PFSK-1 (cell line): ENCODE measurements at regions not wholly inside any gene's neighbourhood (a gene's known extent, or its start where the extent isn't known, plus 50 kb on each side); places are given as distances from the start of the nearest gene placed in this dataset.

ENCODE experiments used
- FOXP2 ChIP-seq: optimal IDR thresholded peaks from 2 replicates; pipeline ENCODE3; 2011; ENCODE audit warnings: borderline replicate concordance, control low read depth, inconsistent platforms; ENCODE audit not compliant: insufficient read depth; ENCODE audit errors: extremely low read length, extremely low read depth
- POLR2AphosphoS5 ChIP-seq: IDR thresholded peaks from 2 replicates; pipeline ENCODE4 v1.6.1; 2012; ENCODE audit warnings: low read depth, mild to moderate bottlenecking, control low read depth, low read length, moderate library complexity
- REST ChIP-seq, 2 experiments: IDR thresholded peaks; 2 replicates each; pipeline versions ENCODE4 v1.6.1 to v1.8.0; 2011 to 2012; ENCODE audit warnings: low read depth in 2 of 2, low read length in 2 of 2, control low read depth in 1 of 2, inconsistent platforms in 1 of 2, mild to moderate bottlenecking in 1 of 2, moderate library complexity in 1 of 2; ENCODE audit not compliant: insufficient read depth in 1 of 2
- SIN3A ChIP-seq: IDR thresholded peaks from 2 replicates; pipeline ENCODE4 v1.6.1; 2012; ENCODE audit warnings: mild to moderate bottlenecking, low read length, moderate library complexity, borderline replicate concordance; ENCODE audit not compliant: insufficient read depth
- TAF1 ChIP-seq: IDR thresholded peaks from 2 replicates; pipeline ENCODE4 v1.6.1; 2012; ENCODE audit warnings: low read length, control low read depth, borderline replicate concordance; ENCODE audit not compliant: insufficient read depth

GRCh38 chr9:89722712-89723111, 117.9 kb downstream of the GADD45G start:
- no peak for TF ChIP-seq TAF1
- no peak for TF ChIP-seq POLR2AphosphoS5
- TF ChIP-seq REST (IDR thresholded peaks at IDR 0.05; ENCODE audit: insufficient read depth in 1 of 2, low read depth in 2 of 2, low read length in 2 of 2): no peak
- TF ChIP-seq SIN3A: no peak
- no peak for TF ChIP-seq FOXP2
